Testis (tissue), 2 donors: ENCODE measurements at regions not wholly inside any gene's neighbourhood (a gene's known extent, or its start where the extent isn't known, plus 50 kb on each side); places are given as distances from the start of the nearest gene placed in this dataset.
A peak's percentile ranks its signal among the peaks of the same experiment; 100 is the strongest.

Experiments used
- DNase-seq: peaks from one replicate; pipeline ENCODE4 v3.0.0-alpha.2; 2019
- H3K27ac ChIP-seq, 2 donors: fragments of 200-600 bp; sonication (generic); one replicate each; pipeline ENCODE4 v1.5.1; 2019
- H3K27me3 ChIP-seq: fragments of 200-600 bp; sonication (generic); one replicate; pipeline ENCODE4 v1.5.1; 2019
- H3K36me3 ChIP-seq: fragments of 200-600 bp; sonication (generic); one replicate; pipeline ENCODE4 v1.5.1; 2017; ENCODE audit warnings: low read depth; ENCODE audit errors: missing control alignments
- H3K4me1 ChIP-seq: fragments of 200-600 bp; sonication (generic); one replicate; pipeline ENCODE4 v1.5.1; 2019
- H3K4me3 ChIP-seq, 2 donors: fragments of 200-600 bp; sonication (generic); one replicate each; pipeline ENCODE4 v1.5.1; 2017 to 2019
- H3K9me3 ChIP-seq: fragments of 200-600 bp; sonication (generic); one replicate; pipeline ENCODE4 v1.5.1; 2017
- POLR2A ChIP-seq: fragments of 450-650 bp; IDR thresholded peaks from one replicate; pipeline ENCODE4 v1.6.1; 2017; ENCODE audit warnings: antibody characterized with exemption, mild to moderate bottlenecking, moderate library complexity
- WGBS, 2 donors: methylation state at CpG; one replicate each; pipeline ENCODE4 v1.1.5; 2018; 5-methylcytosine and 5-hydroxymethylcytosine counted together
- intact Hi-C: fragments of 100-400 bp; cut with DNase I; formaldehyde crosslinking; loops from one replicate; pipeline ENCODE4 v1.15.1; 2023; ENCODE audit warnings: low total_unique reads
- TF ChIP-seq, protein P1 (sequence below), 3 experiments: fragments of 450-650 bp in 2 of 3; fragments of 200-600 bp in 1 of 3; sonication (generic) in 1 of 3; IDR thresholded peaks; one replicate each; pipeline ENCODE4 v1.5.1; 2016 to 2019; ENCODE audit warnings: antibody characterized with exemption in 3 of 3, mild to moderate bottlenecking in 2 of 3, moderate library complexity in 1 of 3

DNA sequence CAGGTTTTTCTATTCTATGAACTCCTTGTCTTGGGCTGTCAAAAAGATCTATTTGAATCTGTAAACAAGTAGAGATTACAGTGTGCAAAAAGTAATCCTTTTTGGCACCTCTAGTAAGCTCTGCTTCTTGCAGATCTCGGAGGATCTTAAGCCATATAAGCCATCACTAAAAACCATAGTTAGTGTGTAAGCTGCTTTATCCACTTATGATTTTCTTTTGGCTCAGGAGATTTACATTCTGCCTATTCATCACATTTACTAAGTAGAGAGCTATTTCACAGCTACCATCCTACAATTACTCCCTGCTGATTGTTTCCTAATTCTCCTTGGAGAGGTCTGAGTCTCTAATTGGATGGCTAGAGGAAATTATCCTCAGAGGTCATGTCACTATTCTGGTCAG, 385.7 kb downstream of the AASDHPPT start:
- no peaks in the 10 kb centered on the region for H3K9me3 ChIP-seq
- no peak for DNase-seq
- WGBS, 2 donors = 41 to 63% methylated on average over 1 of the region's 1 CpG
- intact Hi-C loops = no loop called here
- TF ChIP-seq, protein P1, sequence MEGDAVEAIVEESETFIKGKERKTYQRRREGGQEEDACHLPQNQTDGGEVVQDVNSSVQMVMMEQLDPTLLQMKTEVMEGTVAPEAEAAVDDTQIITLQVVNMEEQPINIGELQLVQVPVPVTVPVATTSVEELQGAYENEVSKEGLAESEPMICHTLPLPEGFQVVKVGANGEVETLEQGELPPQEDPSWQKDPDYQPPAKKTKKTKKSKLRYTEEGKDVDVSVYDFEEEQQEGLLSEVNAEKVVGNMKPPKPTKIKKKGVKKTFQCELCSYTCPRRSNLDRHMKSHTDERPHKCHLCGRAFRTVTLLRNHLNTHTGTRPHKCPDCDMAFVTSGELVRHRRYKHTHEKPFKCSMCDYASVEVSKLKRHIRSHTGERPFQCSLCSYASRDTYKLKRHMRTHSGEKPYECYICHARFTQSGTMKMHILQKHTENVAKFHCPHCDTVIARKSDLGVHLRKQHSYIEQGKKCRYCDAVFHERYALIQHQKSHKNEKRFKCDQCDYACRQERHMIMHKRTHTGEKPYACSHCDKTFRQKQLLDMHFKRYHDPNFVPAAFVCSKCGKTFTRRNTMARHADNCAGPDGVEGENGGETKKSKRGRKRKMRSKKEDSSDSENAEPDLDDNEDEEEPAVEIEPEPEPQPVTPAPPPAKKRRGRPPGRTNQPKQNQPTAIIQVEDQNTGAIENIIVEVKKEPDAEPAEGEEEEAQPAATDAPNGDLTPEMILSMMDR (IDR thresholded peaks at IDR 0.05) = no peak
- no peak for TF ChIP-seq POLR2A
- H3K4me3 ChIP-seq = no peak overlapping the region
- no peak overlapping the region for H3K27ac ChIP-seq
- H3K27me3 ChIP-seq = no peaks in the 10 kb centered on the region
- peaks cover 10% of the 10 kb centered on the region for H3K4me1 ChIP-seq
- H3K36me3 ChIP-seq = no peaks in the 10 kb centered on the region

DNA sequence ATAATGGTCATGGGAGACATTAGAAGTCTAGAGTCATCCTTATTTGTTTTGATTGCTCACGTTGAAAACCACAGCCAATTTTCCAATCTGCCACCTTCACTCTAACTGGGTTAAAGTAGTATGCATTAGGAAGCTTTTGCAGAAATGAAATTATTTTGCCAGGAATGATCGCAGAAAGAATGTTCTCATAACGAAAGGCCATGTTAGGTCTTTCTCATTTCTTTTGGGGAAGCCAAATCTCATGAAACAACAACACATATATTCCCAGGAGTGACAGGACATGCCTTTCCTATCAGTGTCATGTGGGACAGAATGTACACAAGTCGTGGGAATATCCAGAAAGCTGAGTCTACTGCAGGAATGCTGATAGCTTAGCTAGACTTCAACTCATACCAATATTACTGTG, 386.3 kb downstream of the AASDHPPT start:
- Histone ChIP-seq H3K27ac (peak overlapping the region in 1 of 2 donors; percentile 32), H3K4me3 (no peak overlapping the region), H3K4me1 (peaks cover 10% of the 10 kb centered on the region), H3K9me3 (no peaks in the 10 kb centered on the region), H3K27me3 (no peaks in the 10 kb centered on the region), H3K36me3 (no peaks in the 10 kb centered on the region)
- WGBS, 2 donors = 48 to 67% methylated on average over 4 of the region's 4 CpGs
- TF ChIP-seq, protein P1 (IDR thresholded peaks at IDR 0.05) = no peak
- TF ChIP-seq POLR2A = no peak
- intact Hi-C loops = no loop called here
- no peak for DNase-seq

DNA sequence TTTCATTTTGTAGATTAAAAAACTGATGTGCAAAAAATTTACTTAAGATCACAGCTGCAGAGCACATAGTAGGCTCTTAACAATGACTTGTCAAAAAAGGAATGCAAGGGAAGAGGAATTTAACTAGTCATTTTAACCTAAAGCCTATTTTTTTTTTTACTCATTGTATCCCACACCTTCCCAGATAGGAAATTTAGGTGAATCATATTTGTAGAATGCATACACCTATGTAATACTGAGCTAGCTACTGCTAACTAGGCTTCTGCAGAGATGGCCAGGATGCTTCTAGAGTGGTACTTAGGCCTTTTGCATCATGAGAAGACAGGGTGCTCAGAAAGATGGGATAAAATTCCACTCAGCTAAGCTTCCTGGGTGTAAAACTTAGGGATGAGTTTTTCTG, 387.3 kb downstream of the AASDHPPT start:
- no peaks in the 10 kb centered on the region for H3K36me3 ChIP-seq
- intact Hi-C loops = no loop called here
- no peak for TF ChIP-seq POLR2A
- TF ChIP-seq, protein P1 (IDR thresholded peaks at IDR 0.05) = no peak
- peak overlapping the region in 1 of 2 donors; percentile 32 for H3K27ac ChIP-seq
- H3K4me3 ChIP-seq = no peak overlapping the region
- no peak for DNase-seq
- H3K9me3 ChIP-seq = no peaks in the 10 kb centered on the region
- no peaks in the 10 kb centered on the region for H3K27me3 ChIP-seq
- H3K4me1 ChIP-seq = peaks cover 16% of the 10 kb centered on the region

DNA sequence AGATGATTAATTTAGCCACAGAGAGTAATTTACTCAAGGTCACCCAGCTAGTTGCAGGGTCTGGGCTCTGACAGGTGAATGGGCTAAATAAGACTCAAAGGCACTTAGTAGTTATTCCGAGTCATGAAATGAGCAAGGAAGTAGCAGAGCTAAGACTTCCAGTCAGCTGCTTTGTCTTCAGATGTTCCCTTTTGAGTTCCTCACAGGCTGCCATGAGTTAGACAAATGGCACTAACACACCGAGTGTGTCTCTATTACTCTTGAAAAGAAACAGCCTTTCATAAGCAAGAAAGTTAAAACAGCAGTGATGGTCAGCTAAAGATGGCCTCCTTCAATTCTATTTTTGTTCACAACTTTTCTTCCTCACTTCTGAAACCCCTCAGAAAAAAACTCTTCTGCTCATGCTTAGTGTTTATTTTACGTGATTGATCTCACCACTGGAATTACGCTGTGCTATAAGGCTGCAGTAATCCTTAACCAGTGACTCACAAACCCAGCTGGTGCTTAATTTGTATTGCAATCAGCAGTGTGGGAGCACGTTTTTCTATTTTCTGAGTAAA, 389.1 kb downstream of the AASDHPPT start:
- intact Hi-C loops = no loop called here

DNA sequence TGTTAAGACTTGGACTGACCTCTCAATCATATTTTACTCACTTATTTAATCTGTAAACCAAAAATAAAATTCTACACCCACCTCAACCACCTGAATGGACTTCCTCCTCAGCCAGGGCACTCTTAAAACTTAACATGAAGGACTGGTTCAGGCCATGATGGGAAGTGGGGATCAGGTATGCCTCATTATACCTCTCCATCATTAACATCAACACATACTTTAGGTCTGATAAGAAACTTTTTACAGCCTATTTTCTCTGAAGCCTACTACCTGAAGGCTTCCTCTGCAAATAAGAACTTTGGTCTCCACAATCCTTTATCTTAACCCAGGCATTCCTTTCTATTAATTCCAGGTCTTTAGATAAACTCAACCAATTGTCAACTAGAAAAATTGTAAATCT, 390.0 kb downstream of the AASDHPPT start:
- no peak overlapping the region for H3K27ac ChIP-seq

More for the DNA sequence above, 389.1 kb downstream of the AASDHPPT start:
- WGBS, 2 donors = 57 to 68% methylated on average over 5 of the region's 5 CpGs
- H3K27ac ChIP-seq = no peak overlapping the region
- H3K9me3 ChIP-seq = no peaks in the 10 kb centered on the region
- no peak overlapping the region for H3K4me3 ChIP-seq
- no peaks in the 10 kb centered on the region for H3K27me3 ChIP-seq
- TF ChIP-seq, protein P1 (IDR thresholded peaks at IDR 0.05) = no peak
- no peak for TF ChIP-seq POLR2A
- H3K36me3 ChIP-seq = no peaks in the 10 kb centered on the region
- no peak for DNase-seq
- peaks cover 10% of the 10 kb centered on the region for H3K4me1 ChIP-seq

More for the DNA sequence above, 390.0 kb downstream of the AASDHPPT start:
- TF ChIP-seq POLR2A = no peak
- TF ChIP-seq, protein P1 (IDR thresholded peaks at IDR 0.05) = no peak
- intact Hi-C loops = no loop called here
- H3K4me3 ChIP-seq = no peak overlapping the region
- H3K9me3 ChIP-seq = no peaks in the 10 kb centered on the region
- peaks cover 6% of the 10 kb centered on the region for H3K4me1 ChIP-seq
- H3K27me3 ChIP-seq = no peaks in the 10 kb centered on the region
- no peaks in the 10 kb centered on the region for H3K36me3 ChIP-seq
- DNase-seq = no peak
